Gastroesophageal sphincter (tissue), 4 donors: ENCODE measurements at regions not wholly inside any gene's neighbourhood (a gene's known extent, or its start where the extent isn't known, plus 50 kb on each side); places are given as distances from the start of the nearest gene placed in this dataset.

ENCODE experiments used
- ATAC-seq: fragments of 150-250 bp; one replicate; pipeline ENCODE4 v1.9.1; 2016; ENCODE audit warnings: mild to moderate bottlenecking, moderate library complexity
- H3K27ac ChIP-seq, 4 donors: fragments of 200-600 bp; sonication (generic) in 3 of 4; 1 replicate in 3 of 4; 2 replicates in 1 of 4; pipeline ENCODE4 v1.5.1; 2016 to 2019
- H3K27me3 ChIP-seq: fragments of 200-600 bp; sonication (generic); one replicate; pipeline ENCODE4 v1.5.1; 2019
- H3K36me3 ChIP-seq, 2 donors: fragments of 200-600 bp; sonication (generic); one replicate each; pipeline ENCODE4 v1.5.1; 2019; ENCODE audit warnings: control low read depth in 1 of 2
- H3K4me1 ChIP-seq, 3 donors: fragments of 200-600 bp; sonication (generic); 1 replicate in 2 of 3; 2 replicates in 1 of 3; pipeline ENCODE4 v1.5.1; 2016 to 2019; ENCODE audit warnings: control low read depth in 2 of 3
- H3K4me3 ChIP-seq, 2 donors: fragments of 200-600 bp; sonication (generic); one replicate each; pipeline ENCODE4 v1.5.1; 2019; ENCODE audit warnings: mild to moderate bottlenecking in 1 of 2, moderate library complexity in 1 of 2
- H3K9me3 ChIP-seq, 3 donors: fragments of 200-600 bp; sonication (generic); one replicate each; pipeline ENCODE4 v1.5.1; 2017 to 2019; ENCODE audit warnings: control low read depth in 2 of 3
- EP300 ChIP-seq: sonication (generic); formaldehyde crosslinking; IDR thresholded peaks from one replicate; pipeline ENCODE4 v1.6.1; 2017; ENCODE audit warnings: antibody characterized with exemption, mild to moderate bottlenecking
- POLR2A ChIP-seq, 2 donors: fragments of 450-650 bp; IDR thresholded peaks; one replicate each; pipeline ENCODE4 v1.6.1; 2017; ENCODE audit warnings: antibody characterized with exemption in 2 of 2, mild to moderate bottlenecking in 2 of 2, moderate library complexity in 1 of 2
- POLR2AphosphoS5 ChIP-seq: sonication (generic); formaldehyde crosslinking; IDR thresholded peaks from one replicate; pipeline ENCODE4 v1.6.1; 2017; ENCODE audit warnings: antibody characterized with exemption
- WGBS, 2 donors: methylation state at CpG; one replicate each; pipeline ENCODE4 v1.1.5; 2018; ENCODE audit warnings: low coverage in 1 of 2; 5-methylcytosine and 5-hydroxymethylcytosine counted together
- TF ChIP-seq, protein P1 (sequence below), 4 experiments: fragments of 200-600 bp in 2 of 4; fragments of 450-650 bp in 2 of 4; sonication (generic) in 1 of 4; IDR thresholded peaks; one replicate each; pipeline ENCODE4 v1.5.1; 2017 to 2019; ENCODE audit warnings: antibody characterized with exemption in 4 of 4, mild to moderate bottlenecking in 2 of 4, moderate library complexity in 2 of 4

GRCh38 chr13:111645598-111646455 is 325.4 kb downstream of the TEX29 start:
- no peaks in the 10 kb centered on the region for H3K4me1 ChIP-seq
- H3K9me3 ChIP-seq: no peaks in the 10 kb centered on the region
- no peak overlapping the region for H3K27ac ChIP-seq
- WGBS, 2 donors: 80 to 88% methylated on average over 3 to 4 of the region's 27 CpGs
- ATAC-seq: no peak
- no peaks in the 10 kb centered on the region for H3K36me3 ChIP-seq
- peaks cover 28% of the 10 kb centered on the region for H3K27me3 ChIP-seq
- H3K4me3 ChIP-seq: no peak overlapping the region
- TF ChIP-seq, protein P1, sequence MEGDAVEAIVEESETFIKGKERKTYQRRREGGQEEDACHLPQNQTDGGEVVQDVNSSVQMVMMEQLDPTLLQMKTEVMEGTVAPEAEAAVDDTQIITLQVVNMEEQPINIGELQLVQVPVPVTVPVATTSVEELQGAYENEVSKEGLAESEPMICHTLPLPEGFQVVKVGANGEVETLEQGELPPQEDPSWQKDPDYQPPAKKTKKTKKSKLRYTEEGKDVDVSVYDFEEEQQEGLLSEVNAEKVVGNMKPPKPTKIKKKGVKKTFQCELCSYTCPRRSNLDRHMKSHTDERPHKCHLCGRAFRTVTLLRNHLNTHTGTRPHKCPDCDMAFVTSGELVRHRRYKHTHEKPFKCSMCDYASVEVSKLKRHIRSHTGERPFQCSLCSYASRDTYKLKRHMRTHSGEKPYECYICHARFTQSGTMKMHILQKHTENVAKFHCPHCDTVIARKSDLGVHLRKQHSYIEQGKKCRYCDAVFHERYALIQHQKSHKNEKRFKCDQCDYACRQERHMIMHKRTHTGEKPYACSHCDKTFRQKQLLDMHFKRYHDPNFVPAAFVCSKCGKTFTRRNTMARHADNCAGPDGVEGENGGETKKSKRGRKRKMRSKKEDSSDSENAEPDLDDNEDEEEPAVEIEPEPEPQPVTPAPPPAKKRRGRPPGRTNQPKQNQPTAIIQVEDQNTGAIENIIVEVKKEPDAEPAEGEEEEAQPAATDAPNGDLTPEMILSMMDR (IDR thresholded peaks at IDR 0.05): no peak

DNA sequence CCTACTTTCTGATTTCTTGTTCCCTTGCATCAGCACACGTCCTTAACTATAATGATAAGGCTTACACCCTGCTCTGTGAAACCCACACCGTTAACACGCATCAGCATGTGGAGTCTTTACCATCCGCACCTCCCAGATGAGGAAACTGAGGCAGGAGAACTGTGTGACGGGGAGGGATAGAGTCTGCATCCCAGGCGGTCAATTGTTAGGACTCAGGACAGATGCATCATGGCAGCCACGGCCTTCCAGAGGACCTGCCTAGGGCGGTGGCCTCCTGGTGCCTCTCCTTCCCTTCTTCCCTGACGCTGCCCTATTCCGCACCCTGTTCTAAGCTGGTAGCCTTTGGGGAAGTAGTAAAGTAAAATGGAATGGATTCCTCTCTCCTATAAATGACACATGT is 326.0 kb downstream of the TEX29 start:
- Histone ChIP-seq H3K36me3 (no peaks in the 10 kb centered on the region), H3K4me1 (no peaks in the 10 kb centered on the region), H3K9me3 (no peaks in the 10 kb centered on the region), H3K4me3 (no peak overlapping the region), H3K27me3 (peaks cover 35% of the 10 kb centered on the region), H3K27ac (no peak overlapping the region)
- WGBS, 2 donors: 93 to 96% methylated on average over 3 to 6 of the region's 10 CpGs
- TF ChIP-seq, protein P1 (IDR thresholded peaks at IDR 0.05): no peak
- no peak for TF ChIP-seq EP300
- TF ChIP-seq POLR2A (IDR thresholded peaks at IDR 0.05): no peak
- TF ChIP-seq POLR2AphosphoS5: no peak
- no peak for ATAC-seq

- peaks cover 55% of the 10 kb centered on the region for H3K27me3 ChIP-seq
- no peak for ATAC-seq
- 84 to 96% methylated on average over 4 of the region's 4 CpGs for WGBS, 2 donors
- H3K27ac ChIP-seq: no peak overlapping the region
- H3K4me3 ChIP-seq: no peak overlapping the region
- H3K9me3 ChIP-seq: no peaks in the 10 kb centered on the region
- no peaks in the 10 kb centered on the region for H3K36me3 ChIP-seq
- no peaks in the 10 kb centered on the region for H3K4me1 ChIP-seq
- TF ChIP-seq EP300: no peak
- TF ChIP-seq, protein P1 (IDR thresholded peaks at IDR 0.05): no peak
- no peak for TF ChIP-seq POLR2AphosphoS5
- TF ChIP-seq POLR2A (IDR thresholded peaks at IDR 0.05): no peak
These were observed 328.4 kb downstream of the TEX29 start for GRCh38 chr13:111648885-111649284.

GRCh38 chr13:111650626-111651025 is 330.2 kb downstream of the TEX29 start:
- H3K9me3 ChIP-seq: no peaks in the 10 kb centered on the region
- no peaks in the 10 kb centered on the region for H3K36me3 ChIP-seq
- 36 to 64% methylated on average over 2 to 3 of the region's 4 CpGs for WGBS, 2 donors
- H3K4me1 ChIP-seq: no peaks in the 10 kb centered on the region
- H3K27me3 ChIP-seq: peaks cover 48% of the 10 kb centered on the region
- no peak for ATAC-seq
- no peak overlapping the region for H3K4me3 ChIP-seq
- no peak for TF ChIP-seq EP300
- TF ChIP-seq POLR2AphosphoS5: no peak
- no peak for TF ChIP-seq POLR2A (IDR thresholded peaks at IDR 0.05)
- TF ChIP-seq, protein P1 (IDR thresholded peaks at IDR 0.05): no peak
- no peak overlapping the region for H3K27ac ChIP-seq

GRCh38 chr13:111652676-111653075 is 332.2 kb downstream of the TEX29 start:
- Histone ChIP-seq H3K36me3 (no peaks in the 10 kb centered on the region), H3K27ac (no peak overlapping the region), H3K4me1 (no peaks in the 10 kb centered on the region), H3K27me3 (peaks cover 38% of the 10 kb centered on the region), H3K4me3 (no peak overlapping the region), H3K9me3 (no peaks in the 10 kb centered on the region)
- ATAC-seq: no peak
- 78 to 89% methylated on average over 3 to 4 of the region's 6 CpGs for WGBS, 2 donors
- TF ChIP-seq EP300: no peak
- TF ChIP-seq, protein P1 (IDR thresholded peaks at IDR 0.05): no peak
- no peak for TF ChIP-seq POLR2AphosphoS5
- no peak for TF ChIP-seq POLR2A (IDR thresholded peaks at IDR 0.05)
